ENCODE measurements at regions not wholly inside any gene's neighbourhood (a gene's known extent, or its start where the extent isn't known, plus 50 kb on each side); places are given as distances from the start of the nearest gene placed in this dataset.

DNA sequence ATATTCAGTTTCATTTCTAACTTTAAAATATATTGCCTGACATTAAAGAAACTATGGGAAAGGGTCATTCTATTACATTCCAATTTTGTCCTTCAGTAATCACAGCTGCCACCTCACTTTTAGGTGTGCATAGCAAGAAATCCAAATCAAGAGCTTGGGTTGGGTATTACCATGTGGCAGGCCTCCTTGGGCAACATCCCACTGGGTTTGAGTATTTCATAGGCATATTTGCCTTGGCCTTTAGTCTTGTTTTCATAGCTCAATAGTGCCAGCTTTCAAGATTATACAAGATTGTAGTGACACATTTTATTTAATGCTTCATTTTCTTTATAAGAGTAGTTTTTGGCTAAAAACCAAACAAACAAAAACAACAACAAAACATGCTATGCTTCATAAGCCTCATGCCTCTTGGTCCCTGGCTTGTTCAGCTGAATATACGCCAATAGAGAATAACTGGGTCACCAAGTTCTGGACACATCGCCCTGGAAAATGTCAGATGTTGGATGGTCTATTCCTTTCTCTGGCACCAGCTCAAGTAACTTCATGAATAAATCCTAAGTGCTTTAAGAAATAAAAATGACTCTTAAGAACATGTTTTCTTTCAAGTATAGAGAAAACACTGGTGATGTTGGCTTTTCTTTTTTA is 167.4 kb upstream of the STARD13 start:
- Histone ChIP-seq H4K91ac (ENCODE audit: insufficient read length, low read depth, low read length) (no peak overlapping the region), H3K27me3 (ENCODE audit: insufficient read depth, low read length) (no peaks in the 10 kb centered on the region), H2BK15ac (ENCODE audit: low read depth, low read length) (no peak overlapping the region), H2BK120ac (ENCODE audit: low read depth, low read length, poor library complexity, severe bottlenecking) (no peak overlapping the region), H2BK20ac (ENCODE audit: low read depth, low read length, poor library complexity, severe bottlenecking) (no peak overlapping the region), H3K23ac (ENCODE audit: insufficient read length, low read depth, low read length) (no peak overlapping the region), H2AK5ac (ENCODE audit: insufficient read length, low read length) (no peak overlapping the region), H3K23me2 (ENCODE audit: insufficient read length, low read depth, low read length, poor library complexity, severe bottlenecking) (no peaks in the 10 kb centered on the region), H4K5ac (ENCODE audit: insufficient read length, low read depth, low read length) (no peak overlapping the region), H3K27ac (ENCODE audit: insufficient read length, low read depth, low read length) (no peak overlapping the region), H2BK5ac (ENCODE audit: insufficient read length, low read length) (no peak overlapping the region), H2BK12ac (ENCODE audit: insufficient read length, low read depth, low read length) (no peak overlapping the region), H3K56ac (ENCODE audit: insufficient read length, low read depth, low read length) (no peak overlapping the region), H2AFZ (ENCODE audit: low read length) (no peak overlapping the region), H3K9me3 (ENCODE audit: control insufficient read depth, low read depth, low read length) (no peaks in the 10 kb centered on the region), H3K4me1 (ENCODE audit: insufficient read depth, low read length) (no peaks in the 10 kb centered on the region), H4K8ac (replicated peaks; ENCODE audit: insufficient read length, low read depth, low read length) (no peak overlapping the region), H3K4ac (ENCODE audit: low read depth, low read length) (no peak overlapping the region), H3T11ph (ENCODE audit: low read length) (no peak overlapping the region), H3K9ac (ENCODE audit: extremely low read depth, insufficient read length, low read length) (no peak overlapping the region), H3K14ac (ENCODE audit: insufficient read depth, low read length) (no peak overlapping the region), H3K79me1 (ENCODE audit: insufficient read depth, low read depth, low read length, poor library complexity, severe bottlenecking) (no peaks in the 10 kb centered on the region), H4K20me1 (ENCODE audit: control insufficient read depth, insufficient read depth, insufficient read length) (no peaks in the 10 kb centered on the region), H3K18ac (ENCODE audit: insufficient read length, low read depth, low read length) (no peak overlapping the region), H3K79me2 (ENCODE audit: insufficient read depth, low read length) (no peaks in the 10 kb centered on the region), H3K4me2 (ENCODE audit: insufficient read depth, insufficient read length, low read length) (no peak overlapping the region)
- no peak for DNase-seq
- H3K4me3 Mint-ChIP-seq = no peak overlapping the region
- H3K4me1 Mint-ChIP-seq = no peaks in the 10 kb centered on the region
- no peaks in the 10 kb centered on the region for H3K27me3 Mint-ChIP-seq (ENCODE audit: low read depth)
- H3K36me3 Mint-ChIP-seq (ENCODE audit: insufficient read depth in 1 of 3, low read depth in 3 of 3) = no peaks in the 10 kb centered on the region
- no CpG with 5 or more reads among the region's 2 CpGs for WGBS (ENCODE audit: extremely low coverage, insufficient read length, low lambda C conversion rate)
- no peak for TF ChIP-seq CTCF (conservative IDR thresholded peaks at IDR 0.05)
- H3K27ac Mint-ChIP-seq = no peak overlapping the region
- H3K9me3 Mint-ChIP-seq = no peaks in the 10 kb centered on the region
